IMR-90 (cell line): ENCODE measurements at regions not wholly inside any gene's neighbourhood (a gene's known extent, or its start where the extent isn't known, plus 50 kb on each side); places are given as distances from the start of the nearest gene placed in this dataset.

ENCODE experiments used
- CEBPB ChIP-seq: IDR thresholded peaks from 2 replicates; pipeline ENCODE4 v1.6.1; 2012; ENCODE audit warnings: low read depth, low read length, improper control_type of control experiment
- NFE2L2 ChIP-seq: fragments of 150-350 bp; IDR thresholded peaks from 2 replicates; pipeline ENCODE4 v1.6.1; 2016; ENCODE audit warnings: low read depth, mild to moderate bottlenecking, low read length
- POLR2A ChIP-seq: IDR thresholded peaks from 2 replicates; pipeline ENCODE4 v1.6.1; 2012; ENCODE audit warnings: mild to moderate bottlenecking, low read depth, low read length
- RAD21 ChIP-seq: IDR thresholded peaks from 2 replicates; pipeline ENCODE4 v1.6.1; 2012; ENCODE audit warnings: low read length, improper control_type of control experiment
- RCOR1 ChIP-seq: IDR thresholded peaks from 2 replicates; pipeline ENCODE4 v1.6.1; 2012; ENCODE audit warnings: mild to moderate bottlenecking, low read length, improper control_type of control experiment; ENCODE audit not compliant: insufficient replicate concordance
- USF2 ChIP-seq: fragments of 150-350 bp; IDR thresholded peaks from 2 replicates; pipeline ENCODE4 v1.6.1; 2017; ENCODE audit warnings: mild to moderate bottlenecking, antibody characterized with exemption, low read length, low read depth
- TF ChIP-seq, protein P1 (sequence below): conservative IDR thresholded peaks from 2 replicates; pipeline ENCODE4 v1.5.1; 2012; ENCODE audit warnings: mild to moderate bottlenecking, low read depth, low read length, improper control_type of control experiment

GRCh38 chr9:38507587-38507986 lies 83.3 kb upstream of the IGFBPL1 start:
- TF ChIP-seq, protein P1, sequence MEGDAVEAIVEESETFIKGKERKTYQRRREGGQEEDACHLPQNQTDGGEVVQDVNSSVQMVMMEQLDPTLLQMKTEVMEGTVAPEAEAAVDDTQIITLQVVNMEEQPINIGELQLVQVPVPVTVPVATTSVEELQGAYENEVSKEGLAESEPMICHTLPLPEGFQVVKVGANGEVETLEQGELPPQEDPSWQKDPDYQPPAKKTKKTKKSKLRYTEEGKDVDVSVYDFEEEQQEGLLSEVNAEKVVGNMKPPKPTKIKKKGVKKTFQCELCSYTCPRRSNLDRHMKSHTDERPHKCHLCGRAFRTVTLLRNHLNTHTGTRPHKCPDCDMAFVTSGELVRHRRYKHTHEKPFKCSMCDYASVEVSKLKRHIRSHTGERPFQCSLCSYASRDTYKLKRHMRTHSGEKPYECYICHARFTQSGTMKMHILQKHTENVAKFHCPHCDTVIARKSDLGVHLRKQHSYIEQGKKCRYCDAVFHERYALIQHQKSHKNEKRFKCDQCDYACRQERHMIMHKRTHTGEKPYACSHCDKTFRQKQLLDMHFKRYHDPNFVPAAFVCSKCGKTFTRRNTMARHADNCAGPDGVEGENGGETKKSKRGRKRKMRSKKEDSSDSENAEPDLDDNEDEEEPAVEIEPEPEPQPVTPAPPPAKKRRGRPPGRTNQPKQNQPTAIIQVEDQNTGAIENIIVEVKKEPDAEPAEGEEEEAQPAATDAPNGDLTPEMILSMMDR: no peak
- TF ChIP-seq RAD21 (no peak), POLR2A (no peak), NFE2L2 (no peak), CEBPB (no peak), USF2 (no peak), RCOR1 (no peak)
